Hematopoietic multipotent progenitor cell treated with erythropoietin and hydrocortisone succinate and interleukin-3 and kit ligand, for 17 days (in vitro differentiated cells): ENCODE measurements at regions not wholly inside any gene's neighbourhood (a gene's known extent, or its start where the extent isn't known, plus 50 kb on each side); places are given as distances from the start of the nearest gene placed in this dataset.
"Not testable (repeated sequence)": the region's sequence is repeated elsewhere in the genome, so short reads cannot be mapped to it uniquely, and the experiment has no call there.

Experiments used
- DNase-seq: peaks from one replicate; pipeline ENCODE4 v3.0.0-alpha.2; 2015; ENCODE audit warnings: low spot score

DNA sequence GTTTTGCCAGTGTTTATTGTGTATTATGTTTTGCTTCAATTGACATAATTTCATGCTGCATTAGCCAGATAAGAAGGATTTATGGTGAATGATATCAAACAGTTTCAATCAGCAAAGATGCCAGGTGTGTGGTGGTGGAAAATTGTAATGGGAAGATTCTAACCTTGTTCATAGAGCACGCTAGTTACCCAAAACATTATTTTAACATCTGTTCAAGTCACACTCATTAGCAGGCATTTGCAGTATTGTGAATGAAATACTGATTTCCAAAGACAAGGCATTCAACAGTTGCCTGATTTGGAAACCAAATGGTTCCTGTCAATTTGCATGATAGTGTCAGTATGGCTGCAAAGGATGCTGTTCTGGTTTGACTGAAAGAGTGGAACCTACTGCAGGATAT is 129.7 kb downstream of the EPC1 start:
- DNase-seq = no peak

DNA sequence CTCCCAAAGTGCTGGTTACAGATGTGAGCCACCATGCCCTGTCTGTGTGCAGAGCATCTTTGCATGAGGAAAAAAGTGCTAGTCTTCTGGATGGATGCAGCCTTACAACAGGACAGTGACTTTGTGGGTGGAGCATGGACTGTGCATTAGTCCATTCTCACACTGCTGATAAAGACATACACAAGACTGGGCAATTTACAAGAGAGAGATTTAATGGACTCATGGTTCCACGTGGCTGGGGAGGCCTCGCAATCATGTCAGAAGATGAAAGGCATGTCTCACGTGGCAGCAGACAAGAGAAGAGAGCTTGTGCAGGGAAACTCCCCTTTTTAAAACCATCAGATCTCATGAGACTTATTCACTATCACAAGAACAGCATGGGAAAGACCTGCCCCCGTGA is 133.1 kb downstream of the EPC1 start:
- DNase-seq = not testable (repeated sequence)

DNA sequence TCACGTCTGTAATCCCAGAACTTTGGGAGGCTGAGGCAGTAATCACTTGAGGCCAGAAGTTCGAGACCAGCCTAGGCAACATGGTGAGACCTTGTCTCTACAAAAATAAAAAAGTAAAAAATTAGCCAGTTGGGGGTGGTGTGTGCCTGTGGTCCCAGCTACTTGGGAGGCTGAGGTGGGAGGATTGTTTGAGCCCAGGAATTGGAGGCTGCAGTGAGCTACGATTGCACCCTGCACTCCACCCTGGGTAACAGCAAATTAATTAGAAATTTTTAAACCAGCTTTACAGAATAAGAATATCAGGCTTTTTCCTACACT is 136.0 kb downstream of the EPC1 start:
- no peak for DNase-seq

DNA sequence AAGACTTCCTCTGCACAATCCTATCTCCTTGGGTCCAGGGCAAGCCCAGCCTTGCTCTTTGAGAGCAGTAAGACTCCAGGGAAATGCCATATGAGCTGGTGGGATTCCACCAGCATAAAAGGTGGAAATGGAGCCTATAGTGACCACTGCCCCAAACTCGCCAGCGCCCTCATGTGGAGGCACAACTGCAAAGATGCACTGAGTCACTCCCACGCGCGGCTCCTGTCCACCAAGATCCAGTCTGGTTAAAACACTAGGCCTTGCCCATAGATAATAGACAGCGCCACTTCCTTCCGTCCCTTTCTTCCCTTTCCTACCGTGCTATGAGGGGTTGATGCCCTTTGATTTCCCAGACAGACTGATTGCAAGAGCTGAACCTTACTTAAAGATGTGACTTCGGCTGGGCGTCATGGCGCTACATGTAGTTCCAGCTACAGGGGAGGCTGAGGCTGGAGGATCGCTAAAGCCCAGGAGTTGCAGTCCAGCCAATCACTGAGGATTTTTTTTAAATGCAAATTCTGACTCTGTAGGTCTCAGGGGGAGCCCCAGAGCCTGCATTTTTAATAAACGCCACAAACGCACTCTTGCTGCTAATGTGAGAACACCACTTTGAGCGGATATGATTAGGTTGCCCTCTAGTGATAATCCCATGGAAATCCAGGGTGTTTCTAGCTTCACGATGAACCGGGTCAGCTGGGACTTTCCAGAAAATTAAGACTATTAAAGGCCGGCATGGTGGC is 136.5 kb downstream of the EPC1 start:
- DNase-seq = no peak

DNA sequence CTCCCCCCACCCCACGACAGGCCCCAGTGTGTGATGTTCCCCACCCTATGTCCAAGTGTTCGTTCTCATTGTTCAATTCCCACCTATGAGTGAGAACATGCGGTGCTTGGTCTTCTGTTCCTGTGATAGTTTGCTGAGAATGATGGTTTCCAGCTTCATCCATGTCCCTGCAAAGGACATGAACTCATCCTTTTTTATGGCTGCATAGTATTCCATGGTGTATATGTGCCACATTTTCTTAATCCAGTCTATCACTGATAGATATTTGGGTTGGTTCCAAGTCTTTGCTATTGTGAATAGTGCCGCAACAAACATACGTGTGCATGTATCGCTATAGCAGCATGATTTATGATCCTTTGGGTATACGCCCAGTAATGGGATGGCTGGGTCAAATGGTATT is 139.0 kb downstream of the EPC1 start:
- DNase-seq = not testable (repeated sequence)

DNA sequence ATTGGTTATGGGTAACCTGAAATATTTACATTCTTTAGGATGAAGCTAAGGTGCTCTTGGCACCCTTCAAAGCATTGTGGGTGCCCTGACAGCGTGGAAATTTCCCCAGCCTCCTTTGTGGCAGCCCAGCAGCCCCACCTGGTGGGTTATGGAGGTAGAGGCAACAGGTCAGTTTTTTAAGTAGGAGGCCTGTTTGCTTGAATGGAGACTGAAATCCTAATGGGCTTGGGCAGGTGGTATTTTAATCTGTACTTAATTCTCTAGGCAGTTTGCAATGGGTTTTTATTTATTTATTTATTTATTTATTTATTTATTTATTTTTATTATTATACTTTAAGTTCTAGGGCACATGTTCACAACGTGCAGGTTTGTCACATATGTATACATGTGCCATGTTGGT is 139.4 kb downstream of the EPC1 start:
- DNase-seq = peak; percentile 22

DNA sequence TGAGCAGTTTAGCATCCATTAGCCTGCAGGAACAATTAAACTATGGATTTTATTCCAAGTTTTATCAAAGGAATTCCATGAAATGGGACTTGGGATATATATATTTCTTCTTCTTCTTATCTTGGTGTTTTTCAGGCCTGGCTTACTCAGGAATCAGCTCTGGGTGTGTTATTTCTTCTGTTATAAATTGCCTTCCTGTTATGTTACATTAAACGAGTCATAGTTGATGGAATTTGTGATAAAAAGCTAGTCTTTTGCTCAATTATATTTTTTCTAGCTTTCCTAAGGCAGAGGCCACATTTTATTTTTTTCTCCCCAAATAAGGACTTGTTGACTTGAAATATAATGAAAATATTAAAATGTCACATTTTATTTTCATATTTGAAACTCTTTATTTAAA is 141.3 kb downstream of the EPC1 start:
- DNase-seq = no peak

DNA sequence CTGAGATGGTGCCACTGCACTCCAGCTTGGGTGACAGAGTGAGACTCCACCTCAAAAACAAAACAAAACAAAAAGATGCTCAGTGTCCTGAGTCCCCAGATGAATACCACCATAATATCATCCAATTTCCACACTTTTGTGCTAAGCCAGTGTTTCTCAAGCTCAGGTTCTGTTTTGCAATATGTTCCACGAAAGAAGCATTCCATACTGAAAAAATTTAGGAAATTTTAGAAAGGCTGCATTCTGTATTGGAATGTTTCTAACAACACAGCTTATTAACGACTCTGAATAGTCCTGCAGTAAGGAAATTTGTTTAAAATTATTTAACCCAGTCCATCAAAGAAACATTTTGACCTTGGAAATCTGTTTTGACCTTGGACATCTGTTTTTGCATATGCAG is 142.4 kb downstream of the EPC1 start:
- no peak for DNase-seq

DNA sequence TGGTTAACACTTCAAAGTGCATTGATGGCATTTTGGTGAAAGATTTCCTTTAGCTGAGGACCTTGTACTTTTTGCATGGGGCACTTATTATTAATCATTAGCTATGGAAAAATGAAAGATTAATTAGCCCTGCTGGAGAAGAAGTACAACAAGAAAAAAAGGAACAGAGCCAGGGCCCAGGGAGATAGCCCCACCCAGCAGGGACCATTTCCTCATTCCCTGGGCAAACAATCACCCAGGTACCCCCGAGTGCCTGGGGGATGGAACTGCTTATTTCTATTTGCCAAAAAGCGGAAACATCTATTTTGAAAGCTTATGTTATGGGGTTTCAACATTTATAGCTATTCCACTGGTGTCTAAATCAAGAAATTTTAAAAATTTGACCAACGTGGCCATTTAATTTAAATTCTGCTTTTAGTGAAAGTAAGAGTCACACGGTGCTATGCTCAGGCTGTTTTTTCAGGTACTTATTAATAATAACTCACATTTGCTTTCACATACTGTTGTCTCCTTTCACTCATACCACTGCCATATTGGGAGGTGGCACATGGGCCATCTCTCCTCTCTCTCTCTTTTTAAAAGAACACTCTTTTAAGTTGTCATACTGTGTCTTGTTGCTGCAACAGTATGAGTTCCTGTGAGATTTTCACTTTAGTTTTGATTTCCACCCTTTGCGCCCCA is 143.6 kb upstream of the KIF5B start:
- no peak for DNase-seq

DNA sequence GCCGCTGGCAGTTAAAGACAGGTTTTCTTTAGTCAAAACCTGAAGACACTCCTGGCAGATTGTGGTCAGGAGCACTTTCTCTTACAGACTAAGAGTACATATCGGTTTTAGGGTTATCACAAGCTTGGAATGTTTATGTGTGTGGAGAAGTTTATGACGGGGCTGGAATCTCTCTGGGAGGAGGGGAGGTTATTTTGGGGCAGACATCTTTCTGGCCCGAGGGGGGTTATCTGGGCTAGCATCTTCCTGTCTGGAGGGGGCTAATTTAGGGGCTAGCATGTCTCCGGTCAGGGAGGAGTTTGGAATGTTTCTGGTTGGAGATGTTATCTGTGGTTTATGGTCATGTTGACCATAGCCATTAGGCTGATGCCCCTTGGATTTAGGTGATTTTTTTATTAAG is 141.2 kb upstream of the KIF5B start:
- no peak for DNase-seq

DNA sequence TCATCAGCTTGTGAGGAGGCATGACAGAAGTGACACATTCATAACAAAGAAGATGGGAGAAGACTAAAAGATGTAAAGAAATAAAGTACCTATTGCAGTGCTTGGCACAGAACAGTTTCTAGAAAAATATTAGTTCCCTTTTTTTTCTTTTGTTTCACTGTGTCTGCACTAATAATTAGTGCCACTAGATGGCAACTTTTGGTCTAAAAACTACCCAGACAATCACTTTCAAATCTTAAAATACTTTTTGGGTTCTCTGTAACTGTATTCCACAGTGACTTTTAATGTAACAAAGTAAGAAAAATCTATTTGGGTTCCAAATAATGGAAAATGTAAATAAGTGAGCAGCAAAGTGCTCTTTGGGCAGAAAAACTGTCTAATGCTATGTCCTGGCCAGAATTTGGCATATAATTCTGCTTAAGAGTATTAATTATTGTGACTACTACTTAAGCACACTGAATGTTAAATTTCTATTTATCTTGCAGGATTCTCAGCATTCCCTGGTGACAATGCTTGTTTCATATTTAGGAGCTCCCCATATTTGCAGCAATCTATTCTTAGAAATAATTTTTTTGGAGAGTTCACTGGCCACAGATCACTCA is 134.8 kb upstream of the KIF5B start:
- peak; percentile 50 for DNase-seq

DNA sequence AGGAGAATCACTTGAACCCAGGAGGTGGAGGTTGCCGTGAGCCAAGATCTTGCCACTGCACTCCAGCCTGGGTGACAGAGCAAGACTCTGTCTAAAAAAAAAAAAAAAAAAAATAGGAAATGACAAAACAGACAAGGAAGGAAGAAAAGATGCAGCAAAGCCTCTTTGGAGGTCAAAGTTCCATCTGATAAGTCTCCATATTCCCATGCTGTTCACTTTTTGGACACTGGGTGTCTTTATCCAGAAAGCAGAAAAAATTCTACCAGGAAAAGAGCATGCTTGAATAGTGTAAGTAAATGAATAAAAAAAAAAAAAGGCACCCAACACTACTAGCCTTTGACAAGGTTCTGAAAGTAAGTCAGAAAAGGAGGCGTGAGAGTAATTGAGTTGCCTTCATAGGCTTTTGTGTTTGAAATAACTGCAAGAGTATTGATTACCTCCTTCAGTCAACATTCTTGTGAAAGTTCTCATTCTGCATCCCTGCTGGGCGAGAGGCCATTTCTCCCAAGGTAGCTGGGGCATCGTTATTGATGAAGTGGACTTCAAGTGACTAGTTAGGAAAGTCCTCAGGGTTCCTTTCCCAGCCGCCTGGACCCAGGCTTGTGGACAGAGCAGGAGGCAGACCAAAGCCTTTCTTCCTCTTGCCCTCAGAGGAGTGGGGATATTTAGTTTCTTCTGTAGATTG is 133.3 kb upstream of the KIF5B start:
- no peak for DNase-seq

DNA sequence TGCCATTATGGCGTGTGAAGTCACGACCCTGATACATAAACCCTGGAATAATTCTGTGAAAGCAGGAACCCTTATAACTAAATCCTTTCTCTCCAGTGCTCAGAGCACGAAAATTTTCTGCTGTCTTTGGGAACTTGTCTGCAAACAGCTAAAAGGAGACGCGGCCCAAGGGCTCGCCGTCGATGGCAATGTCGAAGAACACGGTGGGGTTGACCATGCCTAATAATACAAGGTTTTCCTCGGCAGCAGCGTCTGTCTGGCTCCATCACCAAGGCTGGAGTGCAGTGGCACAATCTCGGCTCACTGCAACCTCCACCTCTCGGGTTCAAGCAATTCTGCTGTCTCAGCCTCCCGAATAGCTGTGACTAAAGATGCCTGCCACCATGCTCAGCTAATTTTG is 132.4 kb upstream of the KIF5B start:
- DNase-seq = not testable (repeated sequence)

DNA sequence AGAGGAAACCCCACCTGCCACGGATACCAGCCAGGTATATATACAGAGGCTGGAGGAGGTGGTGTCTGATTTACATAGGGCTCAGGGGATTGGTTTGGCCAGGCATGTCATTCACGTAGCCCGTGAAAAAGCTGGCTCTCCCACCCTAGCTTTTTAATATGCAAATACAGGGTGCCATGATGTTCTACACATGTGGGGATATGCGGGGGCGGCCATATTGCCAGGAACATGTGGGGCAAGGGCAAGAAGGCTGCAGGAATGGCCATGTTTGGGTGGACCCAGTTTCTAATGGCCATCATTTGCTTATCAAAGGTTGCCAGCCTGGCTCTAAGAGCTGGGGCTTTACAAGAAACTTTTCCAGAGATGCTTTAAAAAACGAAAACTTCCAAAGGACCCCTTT is 131.5 kb upstream of the KIF5B start:
- DNase-seq = no peak

DNA sequence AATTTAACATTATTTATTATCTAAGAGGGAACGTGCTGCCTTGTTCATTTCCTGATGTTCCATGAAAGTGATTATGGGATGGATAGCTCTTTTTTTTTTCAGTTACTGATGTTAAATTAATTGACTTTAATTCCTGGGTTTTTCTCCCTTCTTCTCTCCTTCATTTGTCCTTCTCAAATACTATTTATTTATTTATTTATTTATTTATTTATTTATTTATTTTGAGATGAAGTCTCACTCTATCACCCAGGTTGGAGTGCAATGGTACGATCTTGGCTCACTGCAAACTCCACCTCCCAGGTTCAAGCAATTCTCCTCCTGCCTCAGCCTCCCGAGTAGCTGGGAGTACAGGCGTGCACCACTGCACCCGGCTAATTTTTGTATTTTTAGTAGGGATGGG is 127.4 kb upstream of the KIF5B start:
- not testable (repeated sequence) for DNase-seq

DNA sequence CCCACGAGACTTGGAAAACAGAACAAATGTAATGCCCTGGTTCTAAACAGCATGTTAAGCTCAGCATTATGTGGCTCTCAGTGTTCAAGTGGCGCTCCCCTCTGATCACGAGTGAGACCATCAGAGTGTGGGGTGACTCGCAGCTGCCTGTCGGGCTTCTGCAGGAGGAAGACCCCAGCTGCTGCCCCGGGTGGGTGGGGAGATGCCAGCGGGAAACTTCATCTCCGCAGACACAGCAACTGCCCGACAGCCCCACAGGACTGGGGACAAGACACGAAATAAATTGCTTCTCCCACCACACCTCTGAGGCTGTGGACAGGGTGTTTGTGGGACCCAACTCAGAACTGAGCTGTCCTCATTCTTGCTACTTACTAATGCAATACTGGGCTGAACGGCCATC is 126.3 kb upstream of the KIF5B start:
- DNase-seq = no peak

DNA sequence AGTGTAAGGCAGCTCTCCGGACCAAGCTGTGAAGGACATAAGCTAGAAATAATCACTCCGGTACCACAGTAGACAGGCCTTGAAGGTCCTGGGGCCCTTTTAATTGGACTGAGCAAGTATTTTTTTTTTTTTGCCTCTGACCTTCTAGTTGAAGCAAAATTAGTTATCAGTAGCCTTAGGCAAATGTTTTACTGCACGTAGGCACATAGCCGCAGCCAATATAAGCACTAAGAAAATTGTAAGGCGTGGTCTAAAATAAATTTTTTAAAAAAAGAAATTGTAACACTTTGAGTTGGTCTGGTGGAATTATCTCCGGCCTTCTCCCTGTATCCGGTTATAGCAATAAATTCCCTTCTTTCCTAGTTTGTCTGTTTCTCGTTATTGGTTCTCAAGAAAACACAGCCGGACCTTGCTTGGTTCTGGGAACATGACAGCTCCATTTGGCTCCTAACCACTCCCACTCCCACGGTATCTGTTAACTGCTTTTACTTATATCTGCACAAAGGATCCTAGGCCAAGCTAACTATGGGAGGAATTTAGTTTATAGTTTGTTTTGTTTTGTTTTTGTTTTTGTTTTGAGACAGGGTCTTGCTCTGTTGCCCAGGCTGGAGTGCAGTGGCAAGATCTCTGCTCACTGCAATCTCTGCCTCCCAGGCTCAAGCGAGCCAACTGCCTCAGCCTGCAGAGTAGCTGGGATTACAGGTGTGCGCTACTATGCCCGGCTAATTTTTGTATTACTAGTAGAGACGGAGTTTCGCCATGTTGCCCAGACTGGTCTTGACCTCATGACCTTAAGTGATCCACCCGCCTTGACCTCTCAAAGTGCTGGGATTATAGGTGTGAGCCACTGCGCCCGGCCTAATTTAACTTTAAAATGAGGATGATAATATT is 124.4 kb upstream of the KIF5B start:
- DNase-seq = no peak

DNA sequence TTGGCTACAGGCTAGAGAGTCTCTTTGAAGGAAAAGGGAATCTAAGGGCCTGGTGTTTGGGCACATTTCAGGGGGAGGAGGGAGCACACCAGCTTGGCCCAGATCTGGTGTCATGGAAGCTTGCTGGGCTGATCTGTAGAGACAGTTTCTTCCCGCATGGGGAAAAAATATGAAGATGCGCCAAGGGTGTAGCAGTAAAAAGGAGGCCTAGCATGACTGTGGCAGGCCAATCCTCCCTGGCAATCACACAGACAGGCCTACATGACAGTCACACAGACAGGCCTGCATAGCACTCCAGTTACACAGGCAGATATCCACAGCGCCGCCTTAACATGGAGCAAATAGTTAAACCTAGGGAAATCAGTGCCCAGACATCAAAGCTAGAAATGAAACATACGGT is 123.6 kb upstream of the KIF5B start:
- no peak for DNase-seq

DNA sequence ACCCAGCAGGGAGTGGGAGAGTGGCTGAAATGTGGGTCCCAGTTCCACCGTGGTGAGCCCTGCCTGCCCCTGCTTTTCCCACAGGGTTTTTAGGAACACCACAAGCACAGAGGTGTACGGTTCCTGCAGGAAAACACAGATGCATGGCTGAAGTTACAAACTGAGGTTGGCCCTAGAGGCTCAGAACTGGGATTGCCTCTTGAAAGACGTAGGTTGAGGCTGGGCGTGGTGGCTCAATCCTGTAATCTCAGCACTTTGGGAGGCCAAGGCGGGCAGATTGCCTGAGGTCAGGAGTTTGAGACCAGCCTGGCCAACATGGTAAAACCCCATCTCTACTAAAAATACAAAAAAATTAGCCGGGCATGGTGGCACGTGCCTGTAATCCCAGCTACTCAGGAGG is 121.4 kb upstream of the KIF5B start:
- not testable (repeated sequence) for DNase-seq

DNA sequence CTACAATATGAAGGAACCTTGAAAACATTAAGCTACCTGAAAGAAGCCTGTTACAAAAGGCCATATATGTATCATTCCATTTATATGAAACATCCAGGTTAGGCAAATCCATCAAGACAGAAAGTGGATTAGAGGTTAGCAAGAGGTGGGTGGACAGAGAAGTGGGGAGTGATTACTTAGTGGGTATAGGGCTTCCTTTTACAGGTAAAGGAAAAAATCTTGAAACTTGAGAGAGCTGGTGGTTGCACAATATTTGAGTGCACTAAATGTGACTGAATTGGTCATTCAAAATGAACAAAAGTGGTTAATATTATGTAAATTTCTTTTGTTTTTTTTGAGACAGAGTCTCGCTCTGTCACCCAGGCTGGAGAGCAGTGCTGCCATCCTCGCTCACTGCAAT is 119.4 kb upstream of the KIF5B start:
- no peak for DNase-seq

DNA sequence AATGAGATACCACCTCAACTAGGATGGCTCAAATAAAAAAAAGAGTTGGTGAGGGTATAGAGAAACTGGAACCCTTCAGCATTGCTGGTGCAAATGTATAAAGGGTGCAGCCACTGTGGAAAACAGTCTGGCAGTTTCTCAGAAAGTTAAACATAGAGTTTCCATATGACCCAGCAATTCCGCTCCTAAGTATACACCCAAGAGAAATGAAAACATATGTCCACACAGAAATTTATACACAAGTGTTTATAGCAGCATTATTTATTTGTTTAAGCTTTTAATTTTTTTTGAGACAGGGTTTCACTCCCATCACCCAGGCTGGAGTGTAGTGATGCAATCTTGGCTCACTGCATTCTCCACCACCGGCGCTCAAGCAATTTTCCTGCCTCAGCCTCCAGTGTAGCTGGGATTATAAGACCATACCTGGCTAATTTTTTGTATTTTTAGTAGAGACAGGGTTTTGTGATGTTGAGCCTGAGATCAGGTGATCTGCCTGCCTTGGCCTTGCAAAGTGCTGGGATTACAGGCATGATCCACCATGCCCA is 118.2 kb upstream of the KIF5B start:
- no peak for DNase-seq

DNA sequence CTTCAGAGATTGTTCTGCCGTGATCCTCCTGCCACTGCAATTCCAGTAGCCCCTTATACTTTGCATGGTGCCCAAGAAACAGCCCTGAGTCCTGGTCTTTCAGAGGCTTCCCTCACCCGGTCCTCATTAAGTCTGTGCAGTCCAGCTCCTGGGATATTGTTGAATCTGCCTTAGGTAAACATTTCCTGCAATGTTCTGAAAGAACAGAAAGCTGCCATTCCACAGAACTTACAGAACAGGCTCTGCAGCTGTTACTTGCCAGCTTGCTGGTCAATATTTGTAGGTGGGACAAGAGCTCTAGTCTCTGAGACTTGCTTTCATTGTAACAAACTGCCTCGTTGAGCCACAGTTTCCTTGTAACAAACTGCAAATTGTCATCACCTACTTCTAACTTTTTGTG is 115.0 kb upstream of the KIF5B start:
- DNase-seq = no peak
